GM19468 (cell line): ENCODE measurements at regions not wholly inside any gene's neighbourhood (a gene's known extent, or its start where the extent isn't known, plus 50 kb on each side); places are given as distances from the start of the nearest gene placed in this dataset.

Source experiments
- ATAC-seq: cut with Tn5 transposase; IDR thresholded peaks from one replicate; pipeline ENCODE4 v1.9.1; 2021; ENCODE audit warnings: mild to moderate bottlenecking, moderate library complexity, moderate number of reproducible peaks; ENCODE audit not compliant: unreplicated experiment; ENCODE audit errors: extremely low read depth

DNA sequence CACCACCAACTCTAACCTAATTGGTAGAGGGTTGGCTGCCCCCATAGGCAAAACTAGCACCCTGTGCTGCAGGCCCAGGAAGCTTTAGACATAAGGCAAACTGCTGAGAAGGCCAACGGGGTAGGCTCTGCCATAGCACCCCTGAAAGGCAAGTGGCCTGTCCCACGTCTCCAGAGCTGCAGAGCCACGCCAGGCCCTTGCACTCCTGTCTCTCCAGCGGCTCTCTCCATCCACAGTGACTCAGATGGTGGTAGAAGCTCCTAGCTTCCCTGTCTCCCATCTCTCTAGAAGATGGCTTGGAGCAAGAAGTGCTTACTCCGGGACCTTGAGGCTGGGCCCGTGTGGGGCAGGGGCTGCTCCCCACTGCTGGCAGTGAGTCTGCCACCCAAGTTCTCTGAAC is 310.6 kb upstream of the ZMIZ1 start:
- ATAC-seq = no peak

DNA sequence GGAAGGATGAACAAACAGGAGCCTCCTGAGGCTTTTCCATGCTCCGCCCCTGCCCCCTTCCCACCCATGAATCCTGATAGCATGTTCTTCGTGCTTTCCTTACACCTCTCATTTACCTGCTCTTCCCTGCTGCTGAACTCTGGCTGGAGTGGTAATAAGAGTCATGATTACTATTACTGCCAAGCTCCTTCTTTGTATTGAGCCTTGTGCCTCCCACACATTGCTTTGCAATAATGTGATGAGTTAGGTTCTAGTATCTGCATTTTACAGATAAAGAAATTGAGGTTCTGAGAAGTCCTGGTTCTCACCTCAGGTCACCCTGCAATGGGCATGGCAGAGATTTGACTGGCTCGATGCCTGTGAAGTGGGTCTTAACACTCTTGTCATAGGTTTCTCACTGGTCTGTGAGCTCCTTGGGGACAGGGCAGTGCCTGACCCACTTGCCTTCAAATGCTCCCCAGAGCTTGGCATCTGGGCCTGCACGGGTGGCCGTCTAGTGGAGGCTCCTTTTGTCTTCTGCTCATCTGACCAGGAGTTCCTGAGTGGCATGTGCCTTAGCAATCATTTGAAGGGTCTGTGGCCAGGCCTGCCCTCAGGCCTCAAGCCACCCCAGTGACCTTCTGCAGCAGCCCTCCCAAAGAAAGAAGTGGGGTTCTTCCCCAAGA is 309.2 kb upstream of the ZMIZ1 start:
- ATAC-seq = no peak

DNA sequence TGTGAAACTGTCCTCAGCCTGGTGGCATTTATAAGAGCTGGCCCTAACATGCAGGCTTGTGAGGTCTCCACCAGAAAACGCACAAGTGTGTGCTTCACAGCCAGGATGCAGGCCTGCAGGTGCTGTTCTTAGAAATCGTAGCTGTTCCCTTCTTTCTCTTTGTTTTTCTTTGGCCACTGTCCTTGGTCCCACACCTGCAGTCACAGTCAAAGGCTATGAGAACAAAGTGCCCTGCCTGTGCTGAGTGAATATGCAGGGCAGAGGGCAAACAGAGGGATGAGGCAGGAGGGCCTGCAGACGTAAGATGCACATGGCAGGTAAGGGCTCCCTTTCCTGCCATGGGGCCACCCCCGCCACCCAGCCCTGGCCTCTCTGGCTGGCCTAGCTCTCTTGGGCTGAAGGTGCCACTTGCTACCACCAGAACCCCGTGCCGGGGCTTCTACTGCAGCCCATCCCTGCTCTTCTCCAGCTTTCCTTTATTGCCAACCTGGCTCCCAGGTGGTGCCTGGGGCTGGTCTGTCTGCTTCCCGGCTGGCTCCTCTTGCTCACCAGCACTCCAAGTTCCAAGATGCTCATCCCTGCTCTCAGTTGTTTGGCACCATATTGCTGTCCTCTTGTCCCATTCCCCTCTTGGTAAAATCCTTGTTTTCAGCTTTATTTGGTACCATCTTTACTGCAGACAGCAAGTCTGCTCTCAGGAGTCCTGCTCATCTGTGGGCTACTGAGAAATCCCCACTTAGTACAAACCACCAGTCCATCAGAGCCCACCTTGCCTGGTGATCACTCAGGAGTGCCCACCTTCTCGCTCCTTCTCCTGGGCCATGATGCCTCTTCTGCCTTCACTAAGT is 308.1 kb upstream of the ZMIZ1 start:
- no peak for ATAC-seq

DNA sequence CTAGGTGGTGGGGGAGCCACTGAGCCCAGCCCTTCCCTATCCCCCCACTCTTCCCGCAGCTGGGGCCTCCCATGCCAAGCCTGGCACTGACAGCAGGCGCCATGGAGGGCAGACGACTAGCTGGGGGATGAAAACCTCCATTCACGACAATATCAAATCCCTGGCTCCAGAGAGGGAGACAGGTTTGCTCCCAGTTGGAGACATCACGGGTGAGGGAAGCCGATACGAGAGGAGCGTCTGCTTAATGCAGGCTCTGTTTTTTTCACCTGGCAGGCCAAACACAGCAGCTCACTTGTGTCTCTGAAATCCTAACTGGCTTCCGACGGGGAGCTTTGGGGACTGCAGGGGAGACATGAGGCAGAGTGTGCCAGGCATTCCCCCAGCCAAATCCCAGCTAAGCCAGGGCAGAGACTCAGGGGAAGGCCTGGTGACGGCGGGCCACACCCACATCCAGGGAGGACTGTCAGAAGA is 307.4 kb upstream of the ZMIZ1 start:
- ATAC-seq = no peak

DNA sequence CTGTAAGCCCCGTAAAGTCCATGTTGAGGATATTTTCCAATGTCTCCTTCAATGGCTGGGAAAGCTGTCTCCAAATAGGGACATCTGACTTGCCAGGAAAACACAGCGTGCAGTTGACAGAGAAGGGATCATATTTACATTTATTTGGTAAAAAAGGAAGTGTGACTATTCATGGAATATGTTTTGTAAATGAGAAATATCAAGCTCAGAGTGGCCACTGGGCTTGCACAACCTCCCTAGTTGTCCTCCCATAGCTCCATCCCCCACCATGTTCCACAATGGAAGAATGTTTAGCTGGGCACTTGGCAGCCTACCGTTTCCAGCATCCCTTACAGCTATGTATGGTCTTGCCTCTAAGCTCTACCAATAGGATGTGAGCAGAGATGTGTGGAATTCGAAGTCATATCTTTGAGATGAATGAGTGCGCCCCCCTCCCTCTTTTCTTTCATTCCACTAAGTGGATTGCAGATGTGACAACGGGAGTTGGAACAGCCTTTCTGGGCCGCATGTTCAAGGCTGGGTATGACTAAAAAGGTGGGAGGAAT is 306.6 kb upstream of the ZMIZ1 start:
- ATAC-seq = no peak

DNA sequence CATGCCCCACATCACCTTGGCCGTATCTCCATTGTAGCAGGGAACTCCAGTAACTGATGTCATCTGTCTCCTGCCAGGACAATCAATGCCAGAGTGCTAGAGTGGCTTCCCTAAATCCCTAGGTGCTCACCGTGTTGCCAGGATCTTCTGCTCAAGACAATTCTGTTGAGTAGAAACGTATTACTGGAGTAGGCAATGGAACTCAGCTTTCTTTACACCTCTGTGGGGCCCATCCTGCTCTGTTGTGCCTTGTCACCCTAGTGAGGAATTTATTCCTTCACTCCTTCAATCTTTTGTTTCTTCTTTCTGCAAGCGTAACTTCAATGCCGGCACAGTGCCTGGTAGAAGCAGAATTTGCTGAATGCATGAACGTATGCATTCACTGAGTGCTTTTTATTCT is 305.5 kb upstream of the ZMIZ1 start:
- ATAC-seq = no peak

DNA sequence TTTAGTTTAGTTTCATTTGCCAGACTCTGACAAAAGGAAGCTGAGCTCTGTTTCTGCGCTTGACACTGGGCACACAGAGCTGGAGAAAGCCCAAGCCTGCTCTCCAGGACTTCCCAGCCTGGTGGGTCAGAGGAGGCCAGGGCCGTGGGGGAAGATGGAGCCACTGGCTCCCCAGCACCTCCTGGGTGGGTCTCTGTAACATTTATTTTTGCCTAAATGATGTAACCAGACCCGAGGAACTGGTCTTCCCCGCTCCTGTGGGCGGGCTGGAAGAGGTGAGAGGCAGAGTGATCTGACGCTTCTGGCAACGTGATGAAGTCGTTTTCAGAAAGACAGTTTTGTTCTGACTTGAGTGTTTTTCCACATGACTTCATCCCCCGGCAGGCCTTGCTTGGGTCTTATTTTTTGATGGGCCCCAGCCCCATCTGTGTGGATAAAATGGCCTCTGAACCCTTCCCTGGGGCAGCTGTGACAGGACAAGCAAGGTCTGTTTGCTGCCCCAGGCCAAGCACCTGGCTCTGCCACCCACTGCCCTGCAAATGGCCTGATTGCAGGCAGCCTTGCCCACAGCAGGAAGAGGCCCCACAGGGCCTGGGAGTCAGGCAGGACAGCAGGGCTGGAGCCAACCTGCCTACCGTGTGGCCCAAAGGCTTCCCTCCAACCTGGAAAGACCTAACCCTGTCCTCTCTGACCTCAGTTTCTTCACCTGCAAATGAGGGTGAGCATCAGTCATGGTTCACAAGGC is 304.9 kb upstream of the ZMIZ1 start:
- no peak for ATAC-seq

DNA sequence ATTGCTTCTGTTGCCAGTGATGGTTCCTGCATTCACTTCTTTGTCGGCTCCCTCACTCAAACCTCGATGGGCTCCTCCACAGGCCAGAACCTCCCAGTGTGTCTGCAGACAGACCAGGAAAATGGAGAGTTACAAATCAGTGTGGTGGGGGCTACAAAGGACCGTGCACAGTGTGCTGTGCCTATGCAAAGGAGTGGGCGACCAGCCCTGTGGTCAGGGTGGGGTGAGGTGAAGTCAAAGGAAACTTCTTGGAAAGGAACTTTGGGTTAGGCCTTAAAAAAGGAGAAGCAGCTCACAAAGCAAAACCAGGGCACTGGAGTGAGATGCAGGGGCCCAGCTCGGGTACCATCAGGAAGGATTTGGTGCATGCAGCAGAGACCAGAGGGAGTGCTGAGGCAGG is 304.3 kb upstream of the ZMIZ1 start:
- no peak for ATAC-seq

DNA sequence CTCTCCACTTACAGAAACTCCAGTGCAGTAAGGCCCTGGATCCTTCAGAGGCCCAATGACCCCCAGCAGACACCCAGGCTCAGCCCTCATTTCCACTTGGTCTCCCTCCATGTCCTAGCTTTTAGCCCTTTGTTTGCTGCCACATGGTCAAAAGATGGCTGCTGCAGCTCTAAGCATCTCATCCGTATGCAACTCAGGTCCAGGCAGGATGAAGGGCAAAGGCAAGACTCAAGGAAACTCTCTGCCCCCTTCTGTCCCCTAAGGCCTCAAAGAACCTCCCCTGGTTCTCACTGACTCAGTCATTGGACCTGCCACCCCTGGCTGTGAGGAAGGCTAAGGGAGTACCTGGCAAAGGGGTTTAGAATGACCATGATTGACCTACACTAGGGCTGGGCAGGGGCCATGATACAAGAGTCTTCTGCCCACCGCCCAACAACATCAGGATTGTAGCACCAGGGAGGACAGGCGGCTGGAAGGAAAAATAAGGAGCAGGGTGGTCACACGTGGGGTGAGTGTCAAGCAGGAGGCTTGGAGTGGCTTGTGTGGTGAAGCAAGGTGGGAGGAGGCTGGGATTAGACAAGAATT is 303.8 kb upstream of the ZMIZ1 start:
- ATAC-seq = no peak

DNA sequence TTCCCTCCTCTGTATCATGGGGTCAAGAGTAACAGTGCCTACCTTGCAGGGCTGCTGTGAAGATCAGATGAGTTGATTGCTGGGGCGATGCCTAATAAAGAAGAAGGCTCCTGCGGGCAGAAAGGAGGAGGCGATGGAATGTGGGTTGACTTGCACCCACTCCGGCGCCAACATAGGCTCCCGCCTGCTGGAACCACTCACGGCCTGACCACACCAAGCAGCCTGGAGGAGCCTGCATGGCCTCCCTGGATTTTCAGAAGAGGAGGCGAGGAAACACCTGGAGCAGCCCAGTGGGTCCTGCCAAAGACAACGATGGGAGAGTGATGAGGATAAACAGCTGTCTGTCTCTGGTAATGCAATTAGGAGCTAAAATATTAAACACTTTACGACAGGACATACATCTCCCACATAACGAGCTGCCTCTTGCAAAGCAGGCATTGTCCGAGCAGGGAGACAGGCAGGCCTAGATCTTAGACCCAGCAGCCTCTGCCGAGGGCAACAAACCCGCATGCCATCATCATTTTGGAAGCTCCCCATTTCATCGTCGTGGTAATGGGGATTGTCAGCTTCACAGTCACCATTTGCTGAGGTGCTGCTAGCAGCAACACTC is 302.9 kb upstream of the ZMIZ1 start:
- ATAC-seq = no peak

DNA sequence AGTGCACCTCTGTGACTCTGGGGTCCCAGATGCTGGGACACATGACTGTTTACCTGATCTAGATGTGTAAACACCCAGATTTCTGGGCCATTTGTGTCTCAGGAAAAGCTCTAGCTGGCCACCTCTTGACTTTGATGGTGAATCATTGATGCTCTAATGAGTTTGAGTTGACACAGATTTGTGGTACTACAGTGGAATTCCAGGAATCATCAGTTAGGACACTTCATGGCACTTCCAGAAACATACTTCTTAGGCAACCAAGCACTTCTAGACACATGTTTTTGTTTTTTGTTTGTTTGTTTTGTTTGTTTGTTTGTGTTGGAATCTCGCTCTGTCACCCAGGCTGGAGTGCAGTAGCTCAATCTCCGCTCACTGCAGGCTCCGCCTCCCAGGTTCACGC is 302.2 kb upstream of the ZMIZ1 start:
- ATAC-seq = no peak

DNA sequence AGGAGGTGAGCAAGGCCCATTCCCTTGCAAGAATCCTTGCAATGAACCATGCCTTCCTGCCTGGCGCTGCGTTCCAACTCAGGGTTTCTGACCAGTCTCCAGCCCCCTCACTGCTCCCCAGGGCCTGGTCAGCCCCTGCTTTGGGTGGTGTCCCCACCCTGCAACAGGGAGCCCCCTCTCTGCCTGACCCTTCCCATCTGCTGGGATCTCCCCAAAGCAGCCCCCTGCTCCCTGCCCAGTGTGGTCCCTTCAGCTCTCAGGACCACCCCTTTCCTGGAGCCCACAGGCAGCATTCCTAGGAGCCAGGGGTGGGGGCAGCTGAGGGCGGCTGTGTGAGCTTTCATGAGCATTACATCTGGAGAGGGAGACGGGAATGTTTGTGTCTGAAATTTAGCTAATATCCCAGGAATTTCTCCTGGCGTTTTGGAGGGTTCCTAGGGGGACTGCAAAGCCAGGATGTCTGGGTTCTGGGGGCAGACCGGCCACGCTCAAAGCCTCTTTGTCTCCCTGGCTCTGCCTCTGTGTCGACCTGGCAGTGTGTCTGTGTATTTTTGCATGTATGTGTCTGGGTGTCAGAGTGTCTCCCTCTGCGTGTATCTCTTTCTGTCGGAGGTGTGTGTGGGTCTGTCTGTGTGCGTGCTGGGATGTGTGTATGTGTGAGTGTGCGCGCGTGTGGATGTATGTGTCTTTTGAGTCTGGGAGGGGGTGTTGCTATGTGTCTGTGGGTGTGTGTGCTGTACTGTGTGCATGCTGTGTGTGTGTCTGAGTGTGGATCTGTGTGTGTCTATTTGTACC is 300.5 kb upstream of the ZMIZ1 start:
- ATAC-seq = no peak

DNA sequence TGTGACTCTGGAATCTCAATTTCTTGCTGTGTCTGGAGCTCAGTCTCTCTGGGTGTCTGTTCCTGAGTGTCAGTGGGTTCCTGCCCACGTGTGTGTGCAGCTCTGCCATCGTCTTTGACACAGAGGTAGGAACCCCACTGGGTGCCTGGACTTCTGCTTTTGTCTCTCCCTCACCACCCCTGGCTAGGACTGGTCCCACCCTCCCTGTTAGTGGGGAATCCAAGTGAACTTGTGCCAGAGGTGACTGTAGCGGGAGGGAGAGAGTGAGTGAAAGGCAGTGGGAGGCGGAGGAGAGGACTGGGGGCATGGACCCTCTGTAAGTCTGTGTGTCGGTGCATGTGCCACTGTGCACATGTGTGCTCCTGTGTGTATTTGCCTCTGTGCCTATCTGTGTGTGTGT is 299.9 kb upstream of the ZMIZ1 start:
- no peak for ATAC-seq

DNA sequence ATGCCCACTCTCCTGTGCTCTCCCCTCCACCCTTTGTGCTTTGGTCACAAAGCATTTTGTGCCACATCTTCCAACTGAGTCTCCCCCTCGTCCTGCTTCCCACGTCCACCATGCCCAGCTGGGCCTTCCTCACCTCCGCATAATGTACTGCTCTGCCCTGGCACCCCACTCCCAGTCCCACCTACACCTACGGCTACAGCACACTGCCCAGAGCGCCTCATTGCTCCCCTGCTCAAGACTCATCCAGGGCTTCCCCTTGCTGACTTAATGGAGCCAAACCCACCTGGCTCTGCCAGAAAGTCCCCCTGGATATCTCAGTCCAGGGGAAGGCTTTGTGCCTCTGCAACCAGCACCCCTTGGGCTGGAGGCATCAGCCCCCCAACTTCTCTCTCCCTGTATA is 299.2 kb upstream of the ZMIZ1 start:
- no peak for ATAC-seq

DNA sequence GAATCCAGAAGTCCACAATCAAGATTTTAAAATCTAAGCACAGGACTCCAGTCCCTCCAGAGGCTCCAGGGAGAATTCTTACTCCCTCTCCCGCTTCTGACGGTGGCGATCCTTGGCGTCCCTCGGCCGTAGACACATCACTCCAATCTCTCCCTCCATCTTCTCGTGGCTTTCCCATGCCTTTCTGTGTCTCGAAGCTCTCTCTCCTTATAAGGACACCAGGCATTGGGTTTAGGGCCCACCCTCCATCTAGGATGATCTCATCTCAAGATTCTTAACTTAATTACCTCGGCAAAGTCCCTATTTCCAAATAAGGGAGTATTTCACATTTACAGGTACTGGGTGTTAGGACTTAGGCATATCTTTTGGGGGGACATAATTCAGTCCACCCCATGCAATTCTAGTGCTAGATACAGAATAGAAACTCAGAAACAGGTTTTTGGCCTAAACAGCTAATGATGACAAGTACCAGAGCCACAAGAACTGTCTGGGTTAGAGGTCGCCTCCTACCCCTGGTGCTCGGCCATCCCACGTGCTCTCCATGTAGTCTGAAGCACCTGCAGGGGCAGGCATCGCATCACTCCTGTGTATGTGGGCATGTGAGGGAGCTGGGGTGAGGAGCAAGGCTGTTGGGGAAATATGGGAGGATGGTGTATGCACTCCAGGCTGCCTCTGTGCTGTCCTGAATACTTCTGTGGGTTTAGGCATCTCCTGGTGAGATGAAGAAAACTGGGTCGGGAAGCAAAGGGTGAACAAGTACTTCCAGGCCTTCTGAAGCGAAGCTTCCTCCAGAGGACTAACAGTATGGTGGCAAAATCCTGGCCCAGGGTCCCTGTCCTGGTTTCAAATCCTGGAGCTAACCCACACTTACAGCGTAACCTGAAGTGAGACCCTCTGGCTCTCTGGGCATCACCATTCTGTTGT is 298.3 kb upstream of the ZMIZ1 start:
- no peak for ATAC-seq

DNA sequence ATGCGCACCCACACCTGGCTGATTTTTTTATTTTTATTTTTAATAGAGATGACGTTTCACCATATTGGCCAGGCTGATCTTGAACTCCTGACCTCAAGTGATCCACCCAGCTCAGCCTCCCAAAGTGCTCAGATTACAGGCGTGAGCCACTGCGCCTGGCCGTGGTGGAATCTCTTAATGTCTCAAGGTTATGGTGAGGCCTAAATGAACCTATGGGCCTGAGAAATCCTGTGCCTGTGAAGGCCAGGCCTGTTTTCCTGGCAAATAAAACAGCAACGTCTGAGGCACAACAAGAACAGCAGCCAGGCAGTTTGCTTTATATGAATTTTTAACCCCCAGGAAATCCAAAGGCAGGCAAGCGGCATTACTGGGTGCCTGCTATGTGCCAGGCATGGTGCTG is 297.5 kb upstream of the ZMIZ1 start:
- no peak for ATAC-seq

DNA sequence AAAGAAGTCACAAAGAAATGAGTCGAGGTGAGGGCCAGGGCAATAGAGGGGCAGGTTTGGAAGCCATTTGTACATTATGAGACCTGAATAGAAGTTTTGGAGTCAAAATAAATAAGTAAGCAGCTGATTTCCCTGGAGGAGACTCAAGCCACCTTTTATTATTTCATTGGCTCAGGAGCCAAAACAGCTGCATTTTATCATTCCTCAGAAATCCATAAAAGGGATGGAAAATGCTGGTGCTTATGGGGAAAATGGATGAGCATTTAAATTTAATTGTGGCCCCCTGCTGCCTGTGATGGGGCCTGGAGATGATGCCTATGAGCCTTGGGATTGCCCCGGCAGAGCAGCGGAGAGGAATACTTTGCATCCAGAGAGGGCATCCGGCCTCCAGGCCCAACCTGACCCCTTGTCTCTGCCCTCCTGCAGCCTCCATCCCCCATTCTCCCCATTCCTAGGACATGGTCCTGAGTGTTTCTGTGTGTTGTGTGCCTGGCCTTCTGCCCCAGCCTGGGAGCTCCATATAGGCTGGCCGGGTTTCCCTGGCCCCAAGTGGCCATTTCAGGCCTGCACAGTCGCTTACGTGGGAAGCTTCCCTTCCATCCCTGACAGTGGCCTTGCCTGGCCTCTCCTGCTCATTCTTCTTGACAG is 296.8 kb upstream of the ZMIZ1 start:
- ATAC-seq = no peak

DNA sequence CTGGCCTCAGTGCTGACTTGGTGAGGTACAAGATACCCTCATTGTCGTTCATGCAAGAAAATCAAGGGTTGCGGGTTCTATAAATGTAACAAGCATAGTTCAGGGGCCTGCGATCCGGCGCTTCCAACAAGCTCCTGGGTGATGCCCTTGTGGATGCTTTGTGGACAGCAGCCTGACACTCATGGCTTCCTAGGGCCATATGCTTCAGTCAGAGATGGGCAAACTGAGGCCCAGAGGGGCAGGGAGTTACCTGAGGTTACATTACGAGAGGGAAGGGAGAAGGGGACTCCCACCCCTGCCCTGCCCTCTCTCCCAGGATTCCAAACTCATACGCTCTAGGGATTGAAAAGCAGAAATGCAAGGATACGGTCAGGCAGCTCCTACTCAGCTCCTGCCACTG is 296.3 kb upstream of the ZMIZ1 start:
- ATAC-seq = no peak
